ENCODE measurements at regions not wholly inside any gene's neighbourhood (a gene's known extent, or its start where the extent isn't known, plus 50 kb on each side); places are given as distances from the start of the nearest gene placed in this dataset.
"Not testable (repeated sequence)": the region's sequence is repeated elsewhere in the genome, so short reads cannot be mapped to it uniquely, and the experiment has no call there.

GRCh38 chr17:5898406-5898805 is 171.8 kb upstream of the WSCD1 start:
- no peak for DNase-seq (ENCODE audit: low read depth in 2 of 2)

GRCh38 chr17:5899496-5900195 is 170.5 kb upstream of the WSCD1 start:
- no peak for DNase-seq (ENCODE audit: low read depth in 2 of 2)

DNA sequence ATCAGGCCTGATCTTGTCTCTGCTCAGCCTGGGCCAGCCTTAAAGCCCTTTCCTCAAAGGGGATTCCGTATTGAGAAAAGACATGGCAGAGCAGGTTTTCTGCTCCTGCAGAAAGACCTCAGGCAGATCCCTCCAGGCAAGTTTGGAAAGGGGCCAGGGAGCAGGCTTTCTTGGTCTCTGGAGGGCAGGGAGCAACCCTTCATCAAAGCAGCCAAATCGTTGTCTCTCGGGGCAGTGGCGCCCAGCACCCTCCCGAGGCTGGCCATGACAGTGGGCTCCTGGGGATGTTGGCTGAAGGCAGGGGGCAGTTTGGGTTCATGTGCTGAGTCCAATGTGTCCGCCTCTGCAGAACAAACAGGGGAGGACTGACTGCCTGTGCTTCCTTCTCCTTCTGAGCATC is 168.4 kb upstream of the WSCD1 start:
- DNase-seq (ENCODE audit: low read depth in 2 of 2), result no peak

- no peak for DNase-seq (ENCODE audit: low read depth in 2 of 2)
These were observed 167.7 kb upstream of the WSCD1 start for GRCh38 chr17:5902181-5903140.

- no peak for DNase-seq (ENCODE audit: low read depth in 2 of 2)
These were observed 158.3 kb upstream of the WSCD1 start for GRCh38 chr17:5911919-5912318.

DNA sequence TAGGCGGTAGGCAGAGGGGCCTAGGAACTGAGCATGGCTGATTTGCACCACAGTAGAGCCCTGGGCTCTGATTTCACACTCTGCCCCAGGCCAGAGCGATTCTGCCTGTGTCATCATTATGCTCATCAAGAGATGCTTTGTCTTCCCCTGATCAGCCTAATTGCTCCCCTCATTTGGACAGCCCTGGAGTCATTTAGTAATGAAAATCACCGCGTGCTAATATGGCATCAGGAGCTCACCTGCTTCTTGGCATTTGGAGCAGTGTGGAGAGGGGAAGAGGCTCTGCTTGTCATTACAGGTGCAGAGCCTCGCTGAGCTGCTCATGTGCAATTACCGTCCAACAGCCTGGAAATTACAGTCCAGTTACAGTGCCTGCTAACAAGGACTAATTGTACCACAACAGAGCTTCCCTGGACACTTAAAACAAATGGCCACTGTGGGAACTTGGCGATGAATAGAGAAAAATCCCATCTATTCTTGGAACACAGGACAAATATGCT is 157.1 kb upstream of the WSCD1 start:
- no peak for DNase-seq (ENCODE audit: low read depth in 2 of 2)

GRCh38 chr17:5913641-5914040 is 156.5 kb upstream of the WSCD1 start:
- DNase-seq (ENCODE audit: low read depth in 2 of 2), result no peak

- no peak for DNase-seq (ENCODE audit: low read depth in 2 of 2)
These were observed 154.8 kb upstream of the WSCD1 start for GRCh38 chr17:5915337-5915736.

DNA sequence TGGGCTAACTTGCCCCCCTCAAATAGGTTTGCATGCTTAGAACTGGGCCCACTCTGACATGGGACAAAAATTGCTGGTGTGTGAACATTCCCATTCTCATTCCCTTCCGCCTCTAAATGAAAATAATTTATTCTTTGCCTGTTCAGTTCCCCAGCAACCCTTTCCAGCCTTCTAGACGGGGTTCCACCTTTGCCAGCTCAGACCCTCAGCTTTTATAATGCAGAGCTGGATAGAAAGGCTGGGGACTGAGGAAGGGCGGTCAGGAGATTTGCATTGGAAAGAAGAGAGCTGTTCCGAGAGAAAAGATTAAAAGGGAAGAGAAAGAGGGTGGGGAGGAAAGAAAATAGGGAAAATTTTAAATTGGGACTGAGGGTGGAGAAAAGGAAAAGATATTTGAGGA is 151.1 kb upstream of the WSCD1 start:
- no peak for DNase-seq (ENCODE audit: low read depth in 2 of 2)

DNA sequence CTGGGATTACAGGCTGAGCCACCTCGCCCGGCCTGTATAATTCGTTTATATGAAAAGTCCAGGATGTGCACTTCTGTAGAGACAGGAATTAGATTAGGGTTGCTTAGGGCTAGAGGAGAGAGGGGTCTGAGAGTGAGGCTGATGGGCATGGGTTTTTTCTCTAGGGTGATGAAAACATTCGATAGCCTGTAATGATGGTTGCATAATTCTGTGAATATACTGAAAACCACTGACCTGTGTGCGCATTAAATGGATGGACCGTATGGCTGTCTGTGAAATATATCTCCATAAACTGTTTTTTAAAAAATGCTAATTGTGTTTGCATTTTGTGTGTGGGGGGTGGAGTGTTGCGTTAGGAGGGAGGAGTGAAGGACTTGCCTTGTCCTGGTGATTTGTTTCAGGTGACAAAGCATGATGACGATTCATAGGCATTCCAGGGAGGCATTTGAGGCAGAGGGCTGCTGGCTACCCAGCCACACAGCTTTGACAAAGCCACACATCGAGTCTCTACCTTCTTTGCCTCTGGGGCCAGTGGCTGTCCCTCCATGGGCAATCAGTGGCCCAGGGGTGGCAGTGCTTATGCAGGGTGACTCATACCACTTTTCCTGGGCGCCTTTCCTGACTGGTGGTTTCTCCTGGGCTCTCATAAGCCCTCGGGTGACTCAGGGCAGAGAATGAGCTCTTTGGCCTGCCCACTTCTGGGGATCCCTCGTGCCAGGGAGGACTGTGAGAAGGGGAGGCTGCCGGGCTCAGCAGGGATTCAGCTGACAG is 148.5 kb upstream of the WSCD1 start:
- DNase-seq (ENCODE audit: low read depth in 2 of 2), result no peak

DNA sequence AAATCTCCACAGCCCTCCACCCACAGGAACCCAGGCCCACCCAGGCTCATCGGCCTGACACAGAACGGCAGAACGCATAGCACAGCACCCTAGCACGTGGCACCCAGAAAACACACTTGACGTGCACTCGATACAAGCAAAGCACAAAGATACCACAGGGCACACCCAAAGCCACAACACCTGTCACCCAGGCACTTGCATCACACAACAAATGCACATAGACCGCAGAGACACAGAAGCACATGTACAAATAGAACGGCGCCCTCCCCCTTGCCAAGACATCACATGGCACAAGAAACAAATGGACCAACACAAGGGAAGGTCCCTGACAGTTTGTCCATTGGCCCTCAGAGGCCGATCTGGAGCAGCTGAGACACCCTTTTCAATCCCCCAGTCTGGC is 147.7 kb upstream of the WSCD1 start:
- DNase-seq (ENCODE audit: low read depth in 2 of 2), result no peak

GRCh38 chr17:5929721-5930120 is 140.5 kb upstream of the WSCD1 start:
- DNase-seq (ENCODE audit: low read depth in 2 of 2), result no peak

- DNase-seq (ENCODE audit: low read depth in 2 of 2), result not testable (repeated sequence)
These were observed 139.6 kb upstream of the WSCD1 start for GRCh38 chr17:5930555-5930954.

GRCh38 chr17:5931616-5932015 is 138.6 kb upstream of the WSCD1 start:
- no peak for DNase-seq (ENCODE audit: low read depth in 2 of 2)

- DNase-seq (ENCODE audit: low read depth in 2 of 2), result no peak
These were observed 136.7 kb upstream of the WSCD1 start for GRCh38 chr17:5933430-5933829.

GRCh38 chr17:5941258-5941657 is 128.9 kb upstream of the WSCD1 start:
- DNase-seq (ENCODE audit: low read depth in 2 of 2), result no peak

GRCh38 chr17:5942687-5943086 is 127.5 kb upstream of the WSCD1 start:
- no peak for DNase-seq (ENCODE audit: low read depth in 2 of 2)

DNA sequence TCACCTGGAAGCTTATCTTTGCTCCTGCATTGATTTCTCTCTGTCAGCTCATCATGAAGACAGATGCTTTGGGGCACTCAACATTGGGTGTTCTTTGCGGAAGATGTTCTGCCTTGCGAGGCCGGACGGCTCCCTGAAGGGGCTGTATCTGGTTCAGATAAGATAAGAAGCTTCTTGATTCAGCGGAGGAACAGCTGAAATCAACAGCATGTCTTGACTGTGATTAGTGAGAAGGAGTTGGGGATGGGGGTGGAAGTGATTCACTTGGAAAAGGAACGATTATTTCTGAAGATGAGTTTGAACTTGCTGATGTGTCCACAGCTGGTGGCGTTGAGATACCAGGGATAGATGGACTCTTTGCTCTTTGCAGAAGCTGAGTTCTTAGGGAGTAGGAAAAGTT is 126.9 kb upstream of the WSCD1 start:
- no peak for DNase-seq (ENCODE audit: low read depth in 2 of 2)

DNA sequence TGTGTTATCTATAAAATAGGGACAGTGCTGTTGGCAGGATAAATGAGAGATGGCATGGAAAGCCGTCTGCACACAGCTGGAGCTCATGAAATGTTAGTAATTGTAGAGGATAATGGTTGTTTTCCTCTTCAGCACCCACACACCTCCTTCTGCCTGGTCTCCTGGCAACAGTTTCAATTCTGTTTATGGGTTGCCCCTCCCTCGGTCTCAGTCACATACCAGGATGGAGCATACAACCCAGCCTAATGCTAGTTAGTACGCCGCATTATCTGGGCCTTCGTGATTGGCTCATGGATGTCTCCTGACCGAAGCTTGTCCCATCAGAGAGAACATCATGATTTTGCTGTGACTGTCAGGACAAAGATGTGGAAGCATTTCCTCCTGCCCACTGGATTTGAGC is 126.2 kb upstream of the WSCD1 start:
- DNase-seq (ENCODE audit: low read depth in 2 of 2), result no peak

- DNase-seq (ENCODE audit: low read depth in 2 of 2), result no peak
These were observed 122.4 kb upstream of the WSCD1 start for GRCh38 chr17:5947701-5948180.

- no peak for DNase-seq (ENCODE audit: low read depth in 2 of 2)
These were observed 121.4 kb upstream of the WSCD1 start for GRCh38 chr17:5948811-5949210.

- no peak for DNase-seq (ENCODE audit: low read depth in 2 of 2)
These were observed 119.3 kb upstream of the WSCD1 start for GRCh38 chr17:5950878-5951277.

All from stimulated activated CD8-positive, alpha-beta memory T cell treated with anti-CD3 and anti-CD28 coated beads, Interleukin-2, amount 100 ng/mL, for 48 hours (primary cell).